ENCODE measurements at regions not wholly inside any gene's neighbourhood (a gene's known extent, or its start where the extent isn't known, plus 50 kb on each side); places are given as distances from the start of the nearest gene placed in this dataset.

DNA sequence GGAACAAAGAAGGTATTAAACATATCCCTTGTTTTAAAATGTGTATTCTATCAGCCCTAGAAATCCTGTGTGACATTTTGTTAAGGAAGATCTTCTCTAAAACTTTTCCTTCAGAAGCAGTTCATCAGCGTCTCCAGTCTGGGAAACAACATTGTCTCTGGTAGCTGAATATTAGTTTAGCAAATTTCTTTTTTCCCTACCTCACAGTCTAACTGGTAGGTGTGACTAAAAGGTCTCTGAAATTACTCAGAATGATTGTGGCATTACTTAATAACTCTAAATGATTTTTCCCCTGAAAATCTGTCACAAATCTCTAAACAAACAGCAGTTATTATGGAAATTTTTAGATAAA is 1044.8 kb downstream of the FLRT2 start:
- TF ChIP-seq, protein P1, sequence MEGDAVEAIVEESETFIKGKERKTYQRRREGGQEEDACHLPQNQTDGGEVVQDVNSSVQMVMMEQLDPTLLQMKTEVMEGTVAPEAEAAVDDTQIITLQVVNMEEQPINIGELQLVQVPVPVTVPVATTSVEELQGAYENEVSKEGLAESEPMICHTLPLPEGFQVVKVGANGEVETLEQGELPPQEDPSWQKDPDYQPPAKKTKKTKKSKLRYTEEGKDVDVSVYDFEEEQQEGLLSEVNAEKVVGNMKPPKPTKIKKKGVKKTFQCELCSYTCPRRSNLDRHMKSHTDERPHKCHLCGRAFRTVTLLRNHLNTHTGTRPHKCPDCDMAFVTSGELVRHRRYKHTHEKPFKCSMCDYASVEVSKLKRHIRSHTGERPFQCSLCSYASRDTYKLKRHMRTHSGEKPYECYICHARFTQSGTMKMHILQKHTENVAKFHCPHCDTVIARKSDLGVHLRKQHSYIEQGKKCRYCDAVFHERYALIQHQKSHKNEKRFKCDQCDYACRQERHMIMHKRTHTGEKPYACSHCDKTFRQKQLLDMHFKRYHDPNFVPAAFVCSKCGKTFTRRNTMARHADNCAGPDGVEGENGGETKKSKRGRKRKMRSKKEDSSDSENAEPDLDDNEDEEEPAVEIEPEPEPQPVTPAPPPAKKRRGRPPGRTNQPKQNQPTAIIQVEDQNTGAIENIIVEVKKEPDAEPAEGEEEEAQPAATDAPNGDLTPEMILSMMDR (conservative IDR thresholded peaks at IDR 0.05; ENCODE audit: low read depth, low read length), result no peak
- H3K4me3 ChIP-seq (ENCODE audit: low read depth, low read length), result no peak overlapping the region
- no peak for DNase-seq (ENCODE audit: low read depth)

DNA sequence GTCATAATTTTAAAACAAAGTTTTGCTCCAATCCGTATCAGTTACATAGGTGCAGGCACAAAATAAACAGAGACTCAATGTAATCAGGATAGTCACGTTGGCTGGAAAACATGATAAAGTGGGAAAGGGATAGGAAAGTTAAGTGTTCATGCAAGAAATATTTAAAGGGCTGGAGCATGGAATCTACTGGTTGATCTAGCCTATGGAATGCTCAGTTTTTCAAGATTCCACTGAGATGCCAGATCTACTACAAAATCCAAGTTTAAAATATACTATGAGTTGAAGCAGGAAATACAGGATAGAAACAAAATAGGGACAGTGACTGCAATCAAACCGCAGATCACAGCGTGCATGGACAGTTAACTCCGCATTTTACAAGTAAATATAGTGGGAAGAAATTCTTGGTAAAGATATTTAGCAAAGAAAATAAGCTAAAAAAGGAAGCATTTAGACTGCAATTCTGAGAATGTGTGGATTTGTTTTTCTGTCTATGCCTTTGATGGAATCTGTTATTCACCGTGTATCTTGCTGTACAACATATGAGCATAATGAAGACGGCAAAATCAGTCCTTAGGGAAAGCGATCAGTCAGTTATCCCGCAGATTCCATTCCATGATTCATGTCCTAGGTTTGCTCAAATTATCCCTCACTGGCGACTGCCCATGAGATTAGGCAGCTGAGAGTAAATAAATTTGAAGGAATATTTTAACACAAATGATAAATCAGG is 1044.3 kb downstream of the FLRT2 start:
- no peak for DNase-seq (ENCODE audit: low read depth)
- TF ChIP-seq, protein P1 (conservative IDR thresholded peaks at IDR 0.05; ENCODE audit: low read depth, low read length), result no peak
- H3K4me3 ChIP-seq (ENCODE audit: low read depth, low read length), result no peak overlapping the region

DNA sequence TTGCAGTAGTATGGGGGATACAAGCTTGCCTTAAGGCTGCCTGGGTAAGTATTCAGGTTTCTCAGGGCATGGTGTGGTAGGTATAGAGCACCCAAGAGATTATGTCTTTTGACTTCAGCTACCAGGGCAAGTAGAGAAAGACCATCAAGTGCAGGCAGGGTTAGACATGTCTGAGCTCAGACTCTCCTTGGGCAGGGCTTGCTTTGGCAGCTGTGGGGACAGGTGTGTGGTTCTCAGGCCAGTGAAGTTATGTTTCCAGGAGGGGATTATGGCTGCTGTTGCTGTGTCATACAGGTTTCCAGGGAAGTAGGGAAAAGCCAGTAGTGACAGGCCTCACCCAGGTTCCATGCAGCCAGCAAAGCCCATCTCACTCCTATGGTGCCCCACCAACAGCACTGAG is 1040.4 kb downstream of the FLRT2 start:
- no peak overlapping the region for H3K4me3 ChIP-seq (ENCODE audit: low read depth, low read length)
- DNase-seq (ENCODE audit: low read depth), result no peak
- TF ChIP-seq, protein P1 (conservative IDR thresholded peaks at IDR 0.05; ENCODE audit: low read depth, low read length), result no peak

DNA sequence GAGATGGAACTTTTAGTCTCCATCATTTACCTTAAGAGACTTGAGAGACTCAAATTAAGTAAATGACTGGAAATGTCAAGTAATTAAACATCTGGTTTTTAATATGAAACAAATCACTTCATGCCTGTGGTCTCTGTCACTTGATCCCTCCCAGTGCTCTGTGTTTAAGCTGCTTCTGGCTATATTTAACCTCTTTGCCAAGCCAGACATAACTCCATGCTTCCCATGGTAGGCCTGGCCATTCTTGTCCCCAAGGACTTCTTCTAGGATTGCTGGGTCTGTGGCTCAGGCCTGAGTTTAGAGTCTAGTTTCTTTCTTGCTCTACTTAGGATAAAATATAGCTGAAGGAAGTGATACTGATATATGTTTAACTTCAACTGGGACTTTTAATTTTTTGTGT is 1013.6 kb downstream of the FLRT2 start:
- no peak overlapping the region for H3K4me3 ChIP-seq (ENCODE audit: low read depth, low read length)
- DNase-seq (ENCODE audit: low read depth), result no peak
- TF ChIP-seq, protein P1 (conservative IDR thresholded peaks at IDR 0.05; ENCODE audit: low read depth, low read length), result no peak

DNA sequence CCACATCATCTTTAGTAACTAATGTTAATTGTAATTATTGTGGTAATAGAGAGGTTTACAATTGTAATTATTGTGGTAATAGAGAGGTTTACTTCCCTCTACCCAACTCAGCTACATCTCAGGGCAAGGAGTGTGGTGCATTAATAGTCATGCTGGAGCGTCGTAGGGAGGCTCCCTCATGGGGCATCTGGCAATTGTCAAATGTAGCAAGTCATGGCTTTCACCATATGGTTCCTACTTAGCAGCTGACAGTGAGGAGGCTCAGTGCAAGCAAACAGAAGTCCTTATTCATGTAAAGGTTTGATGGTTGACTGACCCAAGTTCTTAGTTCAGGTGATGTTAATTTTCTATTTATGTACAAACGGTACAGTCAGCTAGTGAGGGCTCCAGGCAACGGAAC is 1012.0 kb downstream of the FLRT2 start:
- TF ChIP-seq, protein P1 (conservative IDR thresholded peaks at IDR 0.05; ENCODE audit: low read depth, low read length), result no peak
- no peak overlapping the region for H3K4me3 ChIP-seq (ENCODE audit: low read depth, low read length)
- no peak for DNase-seq (ENCODE audit: low read depth)

DNA sequence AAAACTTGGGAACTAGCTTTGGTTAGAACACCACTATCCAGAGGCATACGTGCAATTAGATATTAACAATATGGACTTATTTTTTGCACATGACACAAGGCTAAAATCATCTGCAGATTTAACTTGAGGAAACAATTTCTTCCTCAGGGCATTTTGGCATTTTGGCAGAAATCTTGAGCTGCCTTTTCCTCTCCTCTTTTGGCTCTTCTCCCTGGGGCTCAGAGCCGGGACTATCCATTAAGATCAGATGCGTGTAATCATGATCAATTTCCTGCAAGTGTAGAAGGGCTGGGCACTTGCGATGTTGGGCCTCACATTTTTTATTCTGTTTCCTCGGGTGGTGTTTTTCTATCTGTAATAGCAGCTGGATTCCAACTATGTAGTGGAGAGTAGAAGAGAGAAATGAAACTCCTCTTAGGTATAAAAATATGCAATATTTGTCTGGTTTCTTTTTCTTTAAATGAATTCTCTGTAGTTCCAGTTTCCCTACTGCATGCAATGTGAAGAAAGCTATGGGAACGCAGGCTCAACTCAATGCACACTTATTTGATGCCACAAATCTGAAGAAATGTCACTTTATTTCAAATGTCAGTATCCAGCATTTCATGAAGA is 1010.8 kb downstream of the FLRT2 start:
- no peak overlapping the region for H3K4me3 ChIP-seq (ENCODE audit: low read depth, low read length)
- no peak for DNase-seq (ENCODE audit: low read depth)
- TF ChIP-seq, protein P1 (conservative IDR thresholded peaks at IDR 0.05; ENCODE audit: low read depth, low read length), result no peak
